Stomach (tissue), 8 donors: ENCODE measurements at regions not wholly inside any gene's neighbourhood (a gene's known extent, or its start where the extent isn't known, plus 50 kb on each side); places are given as distances from the start of the nearest gene placed in this dataset.

Experiments
- DNase-seq, 2 donors: peaks; one replicate each; pipeline versions ENCODE4 v3.0.0 to v3.0.0-alpha.2; 2013 to 2019
- H3K27ac ChIP-seq, 5 donors: fragments of 200-600 bp in 4 of 5; sonication (generic) in 4 of 5; one replicate each; pipeline ENCODE4 v1.5.1; 2013 to 2019; ENCODE audit warnings: mild to moderate bottlenecking in 1 of 5, moderate library complexity in 1 of 5
- H3K27me3 ChIP-seq, 3 donors: fragments of 200-600 bp; sonication (generic); one replicate each; pipeline ENCODE4 v1.5.1; 2017 to 2019; ENCODE audit warnings: mixed run types in 1 of 3
- H3K36me3 ChIP-seq, 4 donors: fragments of 200-600 bp; sonication (generic); 1 replicate in 3 of 4; 2 replicates in 1 of 4; pipeline ENCODE4 v1.5.1; 2016 to 2019
- H3K4me1 ChIP-seq, 4 donors: fragments of 200-600 bp; sonication (generic); one replicate each; pipeline ENCODE4 v1.5.1; 2016 to 2019
- H3K4me3 ChIP-seq, 4 donors: fragments of 200-600 bp; sonication (generic) in 3 of 4; one replicate each; pipeline ENCODE4 v1.5.1; 2016 to 2019; ENCODE audit warnings: mild to moderate bottlenecking in 1 of 4
- H3K9me3 ChIP-seq, 4 donors: fragments of 200-600 bp; sonication (generic); one replicate each; pipeline ENCODE4 v1.5.1; 2016 to 2019
- EP300 ChIP-seq: sonication (generic); formaldehyde crosslinking; IDR thresholded peaks from one replicate; pipeline ENCODE4 v1.6.1; 2017; ENCODE audit warnings: antibody characterized with exemption
- POLR2A ChIP-seq, 4 donors: fragments of 450-650 bp; IDR thresholded peaks; one replicate each; pipeline ENCODE4 v1.6.1; 2016; ENCODE audit warnings: antibody characterized with exemption in 4 of 4, control low read depth in 2 of 4, mild to moderate bottlenecking in 1 of 4, moderate library complexity in 1 of 4
- POLR2AphosphoS5 ChIP-seq, 3 donors: sonication (generic); formaldehyde crosslinking; IDR thresholded peaks; one replicate each; pipeline ENCODE4 v1.6.1; 2016; ENCODE audit warnings: antibody characterized with exemption in 3 of 3
- WGBS, 5 donors: extraction: QIAGEN DNeasy Blood & Tissue Kit in 3 of 5; methylation state at CpG; one replicate each; pipeline versions ENCODE4 v1.1.5 to v1.1.7; 2013 to 2018; 5-methylcytosine and 5-hydroxymethylcytosine counted together
- intact Hi-C: fragments of 100-400 bp; cut with DNase I; formaldehyde crosslinking; loops from one replicate; pipeline ENCODE4 v1.15.1; 2023; ENCODE audit warnings: low total_unique reads
- TF ChIP-seq, protein P1 (sequence below), 7 experiments: fragments of 450-650 bp in 4 of 7; fragments of 200-600 bp in 3 of 7; sonication (generic) in 3 of 7; IDR thresholded peaks; one replicate each; pipeline ENCODE4 v1.5.1; 2016 to 2019; ENCODE audit warnings: antibody characterized with exemption in 7 of 7, control low read depth in 2 of 7, mild to moderate bottlenecking in 1 of 7
- donor health status: healthy with polysubstance abuse.
- donor health status: Bipolar disorder and iron deficiency.
- donor health status: healthy.

DNA sequence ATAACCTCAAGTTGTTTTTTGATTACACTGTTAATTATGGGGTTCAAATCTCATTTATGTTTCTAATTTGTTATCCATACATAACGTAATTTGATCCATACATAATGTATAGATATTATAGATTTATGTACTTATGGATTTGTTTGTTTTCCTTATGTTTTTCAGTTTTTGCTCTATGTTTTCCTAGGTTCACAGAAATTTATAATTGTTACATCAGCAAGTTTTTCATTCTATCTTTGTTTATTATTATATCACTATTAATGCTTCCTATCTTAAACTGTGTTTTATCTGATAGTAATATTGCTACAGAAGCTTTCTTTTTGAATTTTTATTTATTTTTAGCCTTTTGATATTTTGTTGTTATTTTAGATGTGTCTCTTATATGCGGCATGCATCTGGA, 194.3 kb upstream of the SOX21 start:
- Histone ChIP-seq H3K27ac (no peak overlapping the region), H3K27me3 (no peaks in the 10 kb centered on the region), H3K9me3 (no peaks in the 10 kb centered on the region), H3K4me1 (no peaks in the 10 kb centered on the region), H3K4me3 (no peak overlapping the region), H3K36me3 (no peaks in the 10 kb centered on the region)
- intact Hi-C loops = no loop called here
- no peak for DNase-seq
- WGBS, 5 donors = 78 to 83% (median 80%) methylated on average over 2 of the region's 2 CpGs
- TF ChIP-seq POLR2A (IDR thresholded peaks at IDR 0.05) = no peak
- TF ChIP-seq, protein P1, sequence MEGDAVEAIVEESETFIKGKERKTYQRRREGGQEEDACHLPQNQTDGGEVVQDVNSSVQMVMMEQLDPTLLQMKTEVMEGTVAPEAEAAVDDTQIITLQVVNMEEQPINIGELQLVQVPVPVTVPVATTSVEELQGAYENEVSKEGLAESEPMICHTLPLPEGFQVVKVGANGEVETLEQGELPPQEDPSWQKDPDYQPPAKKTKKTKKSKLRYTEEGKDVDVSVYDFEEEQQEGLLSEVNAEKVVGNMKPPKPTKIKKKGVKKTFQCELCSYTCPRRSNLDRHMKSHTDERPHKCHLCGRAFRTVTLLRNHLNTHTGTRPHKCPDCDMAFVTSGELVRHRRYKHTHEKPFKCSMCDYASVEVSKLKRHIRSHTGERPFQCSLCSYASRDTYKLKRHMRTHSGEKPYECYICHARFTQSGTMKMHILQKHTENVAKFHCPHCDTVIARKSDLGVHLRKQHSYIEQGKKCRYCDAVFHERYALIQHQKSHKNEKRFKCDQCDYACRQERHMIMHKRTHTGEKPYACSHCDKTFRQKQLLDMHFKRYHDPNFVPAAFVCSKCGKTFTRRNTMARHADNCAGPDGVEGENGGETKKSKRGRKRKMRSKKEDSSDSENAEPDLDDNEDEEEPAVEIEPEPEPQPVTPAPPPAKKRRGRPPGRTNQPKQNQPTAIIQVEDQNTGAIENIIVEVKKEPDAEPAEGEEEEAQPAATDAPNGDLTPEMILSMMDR (IDR thresholded peaks at IDR 0.05) = no peak
- TF ChIP-seq POLR2AphosphoS5 (IDR thresholded peaks at IDR 0.05) = no peak
- no peak for TF ChIP-seq EP300

DNA sequence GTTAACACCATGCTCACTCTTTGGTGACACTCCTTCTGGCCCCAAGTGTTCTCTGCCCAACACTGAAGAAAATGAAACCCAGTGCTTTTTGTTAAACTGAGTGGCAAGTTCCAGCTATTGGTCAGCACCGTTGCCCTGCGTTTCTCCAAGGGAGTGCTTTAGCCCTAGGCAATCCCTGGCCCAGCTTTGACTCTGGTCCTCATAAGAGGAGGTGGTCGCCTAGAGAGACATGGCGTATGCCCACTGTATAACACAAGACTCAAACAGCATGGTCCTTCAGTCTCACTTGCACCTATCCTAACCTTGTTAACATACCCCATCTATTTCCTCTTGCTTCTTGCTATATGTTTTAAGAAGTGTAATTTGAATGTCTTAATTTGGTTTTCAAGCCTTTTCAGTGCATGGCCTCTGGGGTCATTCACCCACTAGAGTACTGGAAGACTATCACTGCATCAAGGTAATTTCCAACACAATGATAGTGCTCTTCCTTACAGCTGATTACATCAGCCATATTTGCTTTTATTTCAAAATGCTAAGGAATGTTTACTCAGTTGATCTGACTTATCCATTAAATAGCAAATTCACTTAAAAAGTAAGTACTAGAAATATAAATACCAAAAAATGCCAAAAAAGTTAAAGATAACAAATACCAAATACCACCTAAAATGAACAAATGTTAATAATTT, 190.5 kb upstream of the SOX21 start:
- no peaks in the 10 kb centered on the region for H3K27me3 ChIP-seq
- intact Hi-C loops = no loop called here
- DNase-seq = no peak
- no peak overlapping the region for H3K4me3 ChIP-seq
- WGBS, 5 donors = 85 to 92% (median 89%) methylated on average over 4 of the region's 4 CpGs
- no peaks in the 10 kb centered on the region for H3K36me3 ChIP-seq
- no peak overlapping the region for H3K27ac ChIP-seq
- H3K9me3 ChIP-seq = no peaks in the 10 kb centered on the region
- TF ChIP-seq POLR2A (IDR thresholded peaks at IDR 0.05) (no peak), POLR2AphosphoS5 (IDR thresholded peaks at IDR 0.05) (no peak), EP300 (no peak)
- TF ChIP-seq, protein P1 (IDR thresholded peaks at IDR 0.05) = no peak
- no peaks in the 10 kb centered on the region for H3K4me1 ChIP-seq

DNA sequence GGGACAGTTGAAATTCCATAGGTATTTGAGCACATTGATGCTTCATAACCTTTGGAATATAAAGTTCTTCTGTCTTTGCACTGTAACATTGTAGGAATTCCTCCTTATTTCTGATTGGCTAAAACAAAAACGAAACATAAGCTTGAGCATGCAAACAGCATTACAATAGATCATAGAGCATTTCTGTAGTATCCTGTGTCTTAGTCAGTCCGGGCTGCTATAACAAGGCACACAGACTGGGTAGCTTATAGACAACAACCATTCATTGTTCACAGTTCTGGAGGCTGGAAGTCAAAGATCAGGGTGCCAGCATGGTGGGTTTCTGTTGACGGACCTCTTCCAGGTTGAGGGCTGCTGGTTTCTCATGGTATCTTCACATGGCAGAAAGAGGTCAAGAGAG, 188.7 kb upstream of the SOX21 start:
- WGBS, 5 donors = 80 to 89% (median 85%) methylated on average over 3 of the region's 3 CpGs
- Histone ChIP-seq H3K4me1 (no peaks in the 10 kb centered on the region), H3K9me3 (no peaks in the 10 kb centered on the region), H3K36me3 (no peaks in the 10 kb centered on the region), H3K27me3 (no peaks in the 10 kb centered on the region), H3K4me3 (no peak overlapping the region), H3K27ac (no peak overlapping the region)
- no peak for DNase-seq
- TF ChIP-seq EP300 (no peak), POLR2A (IDR thresholded peaks at IDR 0.05) (no peak), POLR2AphosphoS5 (IDR thresholded peaks at IDR 0.05) (no peak)
- TF ChIP-seq, protein P1 (IDR thresholded peaks at IDR 0.05) = no peak
- intact Hi-C loops = no loop called here

DNA sequence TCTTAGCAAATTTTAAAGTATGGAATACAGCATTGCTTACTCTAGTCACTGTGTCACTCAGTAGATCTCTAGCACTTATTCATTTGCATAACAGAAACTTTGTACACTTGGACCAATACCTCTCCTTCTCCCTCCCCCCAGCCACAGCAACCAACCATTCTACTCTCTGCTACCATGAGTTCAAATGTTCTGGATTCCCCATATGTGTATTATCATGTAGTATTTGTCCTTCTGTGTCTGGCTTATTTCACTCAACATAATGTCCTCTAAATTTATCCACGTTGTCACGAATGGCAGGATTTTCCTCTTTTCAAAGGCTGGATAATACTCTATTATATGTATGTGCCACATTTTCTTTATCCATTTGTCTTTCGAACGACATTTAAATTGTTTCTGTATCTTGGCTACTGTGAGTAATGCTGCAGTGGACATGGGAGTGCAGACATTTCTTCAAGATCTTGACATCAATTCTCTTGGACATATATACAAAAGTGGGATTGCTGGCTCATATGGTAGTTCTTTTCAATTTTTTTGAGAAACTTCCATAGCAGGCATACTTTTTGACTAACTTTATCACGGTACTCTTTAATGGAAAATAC, 184.5 kb upstream of the SOX21 start:
- no peaks in the 10 kb centered on the region for H3K9me3 ChIP-seq
- 72 to 92% (median 86%) methylated on average over 5 of the region's 5 CpGs for WGBS, 5 donors
- H3K27me3 ChIP-seq = no peaks in the 10 kb centered on the region
- no peak for TF ChIP-seq POLR2AphosphoS5 (IDR thresholded peaks at IDR 0.05)
- TF ChIP-seq EP300 = no peak
- no peak for TF ChIP-seq POLR2A (IDR thresholded peaks at IDR 0.05)
- TF ChIP-seq, protein P1 (IDR thresholded peaks at IDR 0.05) = no peak
- no peaks in the 10 kb centered on the region for H3K36me3 ChIP-seq
- no peak overlapping the region for H3K27ac ChIP-seq
- no peak overlapping the region for H3K4me3 ChIP-seq
- no peaks in the 10 kb centered on the region for H3K4me1 ChIP-seq
- intact Hi-C loops = no loop called here
- no peak for DNase-seq
